GM12878 (cell line): ENCODE measurements at regions not wholly inside any gene's neighbourhood (a gene's known extent, or its start where the extent isn't known, plus 50 kb on each side); places are given as distances from the start of the nearest gene placed in this dataset.

Experiments used
- ATAC-seq: fragments of 200-7000 bp; cut with Tn5 transposase; 3 replicates; pipeline ENCODE4 v1.9.1; 2020; ENCODE audit warnings: mild to moderate bottlenecking, moderate library complexity
- BruUV-seq: library from RNA; stranded (reverse); fragments of 400-500 nt; replicated peaks from 2 replicates; lab custom pipeline; 2021; lab: Mats Ljungman, UMichigan
- CTCF ChIA-PET: fragments of 300-600 bp; sonication (Branson Sonifier 250); formaldehyde crosslinking; extraction: SDS; loops from one replicate; lab custom pipeline; 2021; ENCODE audit warnings: inconsistent platforms; lab: Yijun Ruan, JAX
- POLR2A ChIA-PET: fragments of 350-600 bp; formaldehyde crosslinking; extraction: SDS; loops from one replicate; lab custom pipeline; 2021; ENCODE audit warnings: inconsistent platforms; lab: Charles Lee
- RAD21 ChIA-PET: fragments of 300-600 bp; sonication (Branson Sonifier 250); formaldehyde crosslinking; loops from one replicate; lab custom pipeline; 2023; ENCODE audit warnings: antibody characterized with exemption; ENCODE audit not compliant: unreplicated experiment; lab: Charles Lee
- SMC1A ChIA-PET: fragments of 300-600 bp; sonication (Branson Sonifier 250); formaldehyde crosslinking; loops from one replicate; lab custom pipeline; 2023; ENCODE audit not compliant: unreplicated experiment, uncharacterized antibody; lab: Charles Lee
- DNase-seq: peaks from one replicate; pipeline ENCODE4 v3.0.0-alpha.2; 2011; ENCODE audit warnings: low read depth, low spot score
- FAIRE-seq: peaks from 3 replicates; lab custom pipeline; 2011; peaks lifted over from hg19 to GRCh38; lab: Jason Lieb, UNC
- H2AFZ ChIP-seq: 2 replicates; pipeline ENCODE4 v1.6.0; 2011; ENCODE audit warnings: low read depth, low read length, control low read depth; ENCODE audit not compliant: control insufficient read depth
- H3K27ac ChIP-seq: 2 replicates; pipeline ENCODE4 v1.5.1; 2011; ENCODE audit warnings: control low read depth; ENCODE audit not compliant: control insufficient read depth, insufficient read depth
- H3K27me3 ChIP-seq, 2 experiments: replicated peaks in 1 of 2; 2 replicates each; pipeline versions ENCODE4 v1.6.0 to v1.6.1; 2011; ENCODE audit warnings: low read length in 1 of 2; ENCODE audit not compliant: control insufficient read depth in 2 of 2, insufficient read depth in 2 of 2
- H3K36me3 ChIP-seq, 2 experiments: 2 replicates each; pipeline ENCODE4 v1.5.1; 2011; ENCODE audit warnings: low read length in 1 of 2; ENCODE audit not compliant: control insufficient read depth in 2 of 2, insufficient read depth in 2 of 2
- H3K4me1 ChIP-seq: 2 replicates; pipeline ENCODE4 v1.6.1; 2011; ENCODE audit warnings: mild to moderate bottlenecking, low read length, moderate library complexity, mixed read lengths; ENCODE audit not compliant: control insufficient read depth, insufficient read depth
- H3K4me2 ChIP-seq: 2 replicates; pipeline ENCODE4 v1.6.0; 2011; ENCODE audit warnings: control low read depth; ENCODE audit not compliant: control insufficient read depth, insufficient read depth
- H3K4me3 ChIP-seq: fragments of 200-600 bp; sonication (generic); 2 replicates; pipeline ENCODE4 v1.5.1; 2016
- H3K79me2 ChIP-seq: 2 replicates; pipeline ENCODE4 v1.6.0; 2011; ENCODE audit warnings: low read length; ENCODE audit not compliant: control insufficient read depth, insufficient read depth
- H3K9ac ChIP-seq: 2 replicates; pipeline ENCODE4 v1.8.0; 2011; ENCODE audit warnings: low read length, control low read depth, mixed read lengths; ENCODE audit not compliant: control insufficient read depth, insufficient read depth
- H3K9me3 ChIP-seq: replicated peaks from 3 replicates; pipeline ENCODE4 v1.5.1; 2011; ENCODE audit warnings: mild to moderate bottlenecking, low read length; ENCODE audit not compliant: control insufficient read depth, insufficient read depth
- H4K20me1 ChIP-seq: 2 replicates; pipeline ENCODE4 v1.6.0; 2011; ENCODE audit not compliant: control insufficient read depth, insufficient read depth
- BRCA1 ChIP-seq: IDR thresholded peaks from 2 replicates; pipeline ENCODE4 v1.6.1; 2011; ENCODE audit warnings: low read depth, low read length, improper control_type of control experiment
- EED ChIP-seq: sonication (generic); IDR thresholded peaks from 2 replicates; pipeline ENCODE4 v1.6.1; 2016; ENCODE audit warnings: antibody characterized with exemption, low read depth
- EGR1 ChIP-seq, 2 experiments: IDR thresholded peaks; 1 replicate in 1 of 2; 2 replicates in 1 of 2; pipeline ENCODE4 v1.6.1; 2011 to 2012; ENCODE audit warnings: low read depth in 2 of 2, low read length in 2 of 2, borderline replicate concordance in 1 of 2, mild to moderate bottlenecking in 1 of 2, moderate library complexity in 1 of 2
- EP300 ChIP-seq, 2 experiments: fragments of 150-350 bp in 1 of 2; IDR thresholded peaks; 2 replicates each; pipeline ENCODE4 v1.6.1; 2011 to 2012; ENCODE audit warnings: low read depth in 2 of 2, low read length in 2 of 2, borderline replicate concordance in 1 of 2, improper control_type of control experiment in 1 of 2, inconsistent platforms in 1 of 2; ENCODE audit not compliant: control insufficient read depth in 1 of 2
- FOXM1 ChIP-seq: IDR thresholded peaks from 2 replicates; pipeline ENCODE4 v1.6.1; 2012; ENCODE audit warnings: low read depth, mild to moderate bottlenecking, inconsistent platforms, low read length, moderate library complexity
- MEF2B ChIP-seq: fragments of 450-650 bp; IDR thresholded peaks from 2 replicates; pipeline ENCODE4 v1.6.1; 2018; ENCODE audit warnings: mild to moderate bottlenecking, moderate library complexity; ENCODE audit not compliant: partially characterized antibody, poor library complexity, severe bottlenecking
- NFYA ChIP-seq: IDR thresholded peaks from 2 replicates; pipeline ENCODE4 v1.6.1; 2011; ENCODE audit warnings: low read depth, mild to moderate bottlenecking, low read length, improper control_type of control experiment, borderline replicate concordance
- PRDM15 ChIP-seq: fragments of 450-650 bp; formaldehyde crosslinking; IDR thresholded peaks from 2 replicates; pipeline ENCODE4 v1.4.0; 2020; ENCODE audit warnings: mild to moderate bottlenecking, moderate library complexity
- TCF12 ChIP-seq: IDR thresholded peaks from 2 replicates; pipeline ENCODE4 v1.6.1; 2011; ENCODE audit warnings: low read depth, mild to moderate bottlenecking, low read length
- USF2 ChIP-seq: IDR thresholded peaks from 2 replicates; pipeline ENCODE4 v1.6.1; 2011; ENCODE audit warnings: low read depth, low read length, improper control_type of control experiment, borderline replicate concordance
- WGBS: methylation state at CpG from one replicate; pipeline ENCODE4 v1.1.6; 2016; ENCODE audit warnings: low lambda C conversion rate; ENCODE audit not compliant: insufficient replicate concordance, insufficient coverage; ENCODE audit errors: missing lambda C conversion rate; 5-methylcytosine and 5-hydroxymethylcytosine counted together
- in situ Hi-C: fragments of 300-500 bp; cut with MboI; formaldehyde crosslinking; loops from 9 replicates; pipeline ENCODE4 v1.14.3; 2018; ENCODE audit warnings: mixed read lengths
- intact Hi-C: fragments of 100-400 bp; cut with micrococcal nuclease; formaldehyde crosslinking; loops from one replicate; pipeline ENCODE4 v1.14.2; 2022; ENCODE audit not compliant: unreplicated experiment

- BruUV-seq = no TSS peak
- TF ChIP-seq TCF12 = no peak
- TF ChIP-seq USF2 = no peak
- TF ChIP-seq NFYA = no peak
- no peak for TF ChIP-seq PRDM15 (CRISPR knock-in tag)
- TF ChIP-seq EED = no peak
- no peak for TF ChIP-seq FOXM1
- no peak for TF ChIP-seq MEF2B
- TF ChIP-seq EP300 (IDR thresholded peaks at IDR 0.05; ENCODE audit: borderline replicate concordance in 1 of 2, control insufficient read depth in 1 of 2, low read depth in 2 of 2, low read length in 2 of 2) = no peak
- no peak for TF ChIP-seq BRCA1
- no peak for TF ChIP-seq EGR1 (IDR thresholded peaks at IDR 0.05; ENCODE audit: borderline replicate concordance in 1 of 2, low read depth in 2 of 2, low read length in 2 of 2)
- in situ Hi-C loops (no loop called here), intact Hi-C loops (no loop called here)
- no peaks in the 10 kb centered on the region for H3K4me1 ChIP-seq
- H3K4me3 ChIP-seq = no peak overlapping the region
- H2AFZ ChIP-seq = no peak overlapping the region
- CTCF ChIA-PET = no interaction called here
- no peak for FAIRE-seq
- no peaks in the 10 kb centered on the region for H3K27me3 ChIP-seq
- no peaks in the 10 kb centered on the region for H3K79me2 ChIP-seq
- no peak for ATAC-seq
- H3K9ac ChIP-seq = no peak overlapping the region
- 3% methylated on average over 3 of the region's 3 CpGs for WGBS
- H3K4me2 ChIP-seq = no peak overlapping the region
- H4K20me1 ChIP-seq = no peaks in the 10 kb centered on the region
- H3K27ac ChIP-seq = no peak overlapping the region
- POLR2A ChIA-PET = no interaction called here
- no peaks in the 10 kb centered on the region for H3K36me3 ChIP-seq
- RAD21 ChIA-PET = no interaction called here
- SMC1A ChIA-PET = no interaction called here
- DNase-seq = no peak
- H3K9me3 ChIP-seq = no peaks in the 10 kb centered on the region
These were observed 135.7 kb downstream of the DSEL start for GRCh38 chr18:67380867-67381266.
